ENCODE measurements at regions not wholly inside any gene's neighbourhood (a gene's known extent, or its start where the extent isn't known, plus 50 kb on each side); places are given as distances from the start of the nearest gene placed in this dataset.
"Not testable (repeated sequence)": the region's sequence is repeated elsewhere in the genome, so short reads cannot be mapped to it uniquely, and the experiment has no call there.

DNA sequence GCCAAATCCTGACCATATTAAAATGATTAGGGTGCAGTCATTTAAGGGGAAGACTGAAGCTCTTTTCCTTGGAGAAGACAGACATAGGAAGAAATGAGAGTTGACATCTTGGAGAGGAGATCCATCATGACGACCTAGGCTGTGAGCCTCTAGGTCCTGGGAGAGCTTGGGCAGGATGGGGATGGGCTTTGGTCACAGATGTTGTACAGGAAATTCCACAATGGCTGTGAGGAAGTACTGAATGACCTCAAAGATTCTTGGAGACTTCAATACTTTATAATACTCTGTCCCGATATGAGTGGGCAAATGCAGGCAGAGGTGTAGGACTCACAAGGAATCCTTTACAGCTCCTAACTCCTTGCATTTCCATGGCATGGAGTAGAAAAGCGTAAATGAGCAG lies 204.9 kb upstream of the FRMD6 start:
- no peak for DNase-seq

DNA sequence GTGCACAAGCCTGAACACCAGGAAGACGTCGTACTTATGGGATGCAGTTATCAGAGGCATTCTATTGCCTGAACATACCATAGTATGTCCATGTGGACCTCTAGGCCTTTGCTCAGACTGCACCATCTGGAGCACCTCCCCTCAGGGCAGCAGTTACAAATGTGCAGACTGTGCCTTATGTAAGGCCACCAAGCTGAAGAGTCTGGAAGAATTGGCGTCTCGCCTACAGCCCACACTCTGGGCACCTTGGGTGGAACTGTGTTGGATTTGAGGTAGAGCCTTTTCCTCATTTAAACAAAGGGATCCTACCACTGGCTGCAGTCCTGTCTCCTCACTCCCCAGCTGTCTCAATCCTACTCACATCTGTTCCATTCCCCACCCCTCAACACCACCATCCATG lies 204.3 kb upstream of the FRMD6 start:
- DNase-seq: no peak

DNA sequence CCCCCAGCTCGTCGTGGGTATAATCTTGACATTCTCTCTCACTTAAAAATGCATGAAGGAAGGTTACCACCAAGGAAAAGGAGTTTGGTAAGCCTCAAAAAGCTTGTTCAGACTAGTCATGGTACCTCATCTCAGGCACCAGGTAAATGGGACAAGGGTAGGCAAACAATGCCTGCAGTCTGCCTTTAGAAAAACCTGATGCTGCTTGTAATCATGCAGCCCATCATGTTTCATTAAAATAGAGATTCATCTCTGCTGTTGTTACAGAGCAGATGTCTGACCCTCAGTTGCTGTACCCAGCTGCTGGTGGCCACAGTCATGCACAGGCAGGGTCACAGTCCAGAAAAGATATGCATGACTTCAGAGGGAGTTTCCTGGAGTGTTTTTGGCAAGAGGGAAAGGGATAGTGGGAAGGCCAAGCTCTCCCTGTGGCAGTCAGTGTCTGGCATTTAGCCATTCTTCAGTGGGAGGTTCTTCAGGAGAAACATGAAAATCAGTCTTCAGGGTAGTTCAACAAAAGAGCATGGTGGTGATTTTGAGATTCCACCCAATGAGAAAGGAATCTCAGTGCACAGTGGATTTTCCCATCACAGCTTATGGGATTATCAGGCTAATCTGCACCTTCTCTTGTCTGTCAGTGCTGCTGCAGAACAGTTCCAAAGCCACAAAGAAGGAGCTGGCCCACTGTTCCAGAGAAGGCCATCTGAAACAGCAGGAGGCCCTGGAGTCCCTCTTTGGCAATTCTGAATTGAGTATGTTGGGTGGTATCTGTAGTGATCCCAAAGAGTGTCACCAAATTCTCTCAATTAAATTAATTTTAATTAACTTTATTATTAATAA lies 202.7 kb upstream of the FRMD6 start:
- no peak for DNase-seq

DNA sequence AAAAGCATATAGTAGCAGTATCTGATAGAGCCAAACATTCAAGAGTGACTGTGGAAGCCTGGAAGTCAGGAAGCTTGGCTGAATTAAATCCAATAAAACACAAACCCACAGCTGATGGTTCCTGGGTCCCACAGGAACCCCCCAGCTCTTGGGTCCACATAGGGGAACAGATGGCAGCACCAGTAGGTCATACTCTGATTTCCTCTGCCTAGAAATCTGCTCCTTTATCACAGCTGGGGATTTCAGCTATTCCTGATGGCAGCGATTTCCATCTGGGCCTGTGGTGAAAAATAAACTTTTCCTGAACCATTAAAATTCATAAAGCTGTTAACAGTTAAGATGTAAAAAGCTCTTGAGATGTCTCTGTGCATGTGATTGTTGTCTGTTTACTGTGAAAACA lies 202.0 kb upstream of the FRMD6 start:
- no peak for DNase-seq

DNA sequence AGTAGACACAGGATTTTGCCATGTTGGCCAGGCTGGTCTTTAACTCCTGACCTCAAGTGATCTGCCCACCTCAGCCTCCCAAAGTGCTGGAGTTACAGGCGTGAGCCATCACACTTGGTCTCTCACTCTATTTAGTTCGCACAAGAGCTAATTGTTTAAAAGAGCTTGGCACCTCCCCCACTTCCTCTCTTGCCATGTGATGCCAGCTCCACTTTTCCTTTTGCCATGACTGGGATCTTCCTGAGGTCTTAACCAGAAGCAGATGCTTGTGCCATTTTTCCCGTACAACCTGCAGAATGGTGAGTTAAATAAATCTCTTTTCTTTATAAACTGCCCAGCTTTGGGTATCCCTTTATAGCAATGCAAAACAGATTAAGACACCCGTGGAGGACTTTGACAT lies 200.1 kb upstream of the FRMD6 start:
- DNase-seq: no peak

DNA sequence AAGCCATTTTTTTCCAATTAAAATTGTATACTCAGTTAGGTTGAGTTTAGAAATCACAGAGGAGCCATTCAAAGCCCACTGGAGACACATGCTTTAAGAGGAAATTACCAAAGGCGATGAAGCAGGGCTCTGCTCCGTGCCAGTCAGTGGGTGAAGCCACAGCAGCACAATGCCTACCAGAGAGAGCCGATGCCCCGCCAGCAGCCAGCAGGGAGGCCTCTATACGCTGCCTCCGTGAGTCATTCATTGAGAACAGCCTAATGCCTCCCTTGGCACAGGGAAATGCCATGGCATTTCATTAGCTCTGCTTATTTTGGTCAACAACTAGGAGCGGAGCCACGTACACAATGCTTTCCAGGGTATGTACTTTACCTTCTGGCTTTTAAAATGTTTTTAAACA lies 197.8 kb upstream of the FRMD6 start:
- no peak for DNase-seq

DNA sequence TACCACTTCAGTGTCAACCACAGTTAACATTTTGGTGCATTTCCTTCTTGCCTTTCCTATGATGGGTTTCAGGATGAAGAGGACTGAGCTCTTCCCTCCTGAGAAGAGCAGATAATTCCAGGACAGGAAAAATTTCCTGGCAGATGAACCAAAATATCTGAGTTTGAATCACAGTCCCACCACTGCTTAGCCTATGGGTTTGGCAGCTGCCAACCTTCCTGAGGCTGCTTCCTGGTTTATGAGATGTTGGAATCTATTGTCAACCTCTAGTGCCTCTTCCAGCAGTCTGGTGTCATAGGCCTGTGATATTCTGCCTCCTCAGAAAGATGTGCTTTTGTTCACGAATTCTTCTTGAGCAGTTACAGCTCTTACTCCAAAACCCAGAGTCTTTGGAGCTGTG lies 197.4 kb upstream of the FRMD6 start:
- no peak for DNase-seq

DNA sequence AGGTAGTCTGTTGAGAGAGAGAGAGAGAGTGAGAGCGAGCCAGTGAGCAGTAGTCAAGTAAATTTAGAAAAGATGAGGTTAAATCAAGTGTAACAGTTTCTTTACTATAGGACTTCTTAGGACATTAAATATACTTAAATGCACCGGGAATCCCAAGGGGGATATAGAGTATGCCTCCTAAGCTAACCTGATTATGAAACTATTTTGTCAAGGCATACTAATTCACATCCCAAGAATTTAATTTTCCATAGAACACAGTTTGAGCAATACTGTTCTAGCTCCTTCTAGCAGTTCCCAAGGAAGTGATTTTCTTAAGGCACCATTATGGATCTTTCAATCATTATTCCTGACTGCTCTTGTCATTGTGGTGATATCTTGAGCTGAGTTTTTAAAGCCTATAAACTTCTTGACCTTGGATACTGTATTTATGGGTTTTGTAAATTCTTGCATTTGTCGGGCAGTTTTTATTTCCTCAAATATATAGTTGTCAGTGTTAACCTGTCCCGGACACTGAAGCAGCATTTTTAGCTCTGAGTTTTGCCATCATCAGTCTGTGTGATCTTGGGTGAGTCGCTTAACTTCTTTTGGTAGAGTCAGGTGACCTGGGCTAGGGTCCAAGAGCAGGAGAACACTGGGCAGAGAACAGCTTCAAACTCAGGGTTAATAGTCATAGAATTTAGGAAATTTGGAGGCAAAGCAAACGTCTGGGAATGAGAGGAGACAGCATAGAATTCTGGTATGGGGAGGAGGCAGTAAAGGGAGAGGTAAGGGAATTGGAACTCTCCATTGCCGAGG lies 196.5 kb upstream of the FRMD6 start:
- no peak for DNase-seq

DNA sequence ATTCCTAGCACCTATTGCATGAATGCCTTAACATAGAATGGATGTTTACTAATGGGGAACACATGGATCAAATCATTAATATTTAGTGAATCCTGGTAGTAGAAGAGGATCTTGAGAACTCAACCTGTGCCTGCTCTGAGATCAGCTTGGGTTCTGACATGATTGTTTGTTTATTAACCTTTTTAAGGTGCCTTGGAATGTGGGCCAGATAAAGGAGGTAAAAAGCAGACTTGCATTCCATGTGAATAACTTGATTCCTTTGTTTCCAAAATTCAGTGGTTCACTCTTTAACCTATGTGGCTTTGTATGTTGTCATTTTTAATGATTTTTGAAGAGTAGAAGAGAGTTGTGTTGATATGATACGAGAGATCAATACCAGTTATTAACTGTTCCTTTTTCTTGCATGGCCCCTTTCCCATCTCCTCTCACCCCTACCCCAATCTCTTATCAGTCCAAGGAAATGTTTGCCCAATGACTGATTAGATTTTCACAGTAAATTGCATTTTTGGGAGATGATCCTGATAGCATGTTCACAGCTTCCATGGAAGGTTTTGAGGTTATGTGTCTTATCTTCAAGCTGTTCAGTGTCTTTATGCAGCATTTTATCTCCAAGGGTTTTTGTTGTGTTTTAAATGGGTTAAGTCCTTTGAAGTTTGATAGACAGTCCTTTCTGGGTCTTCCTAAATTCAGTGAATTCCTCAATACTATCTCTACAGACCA lies 193.7 kb upstream of the FRMD6 start:
- no peak for DNase-seq

DNA sequence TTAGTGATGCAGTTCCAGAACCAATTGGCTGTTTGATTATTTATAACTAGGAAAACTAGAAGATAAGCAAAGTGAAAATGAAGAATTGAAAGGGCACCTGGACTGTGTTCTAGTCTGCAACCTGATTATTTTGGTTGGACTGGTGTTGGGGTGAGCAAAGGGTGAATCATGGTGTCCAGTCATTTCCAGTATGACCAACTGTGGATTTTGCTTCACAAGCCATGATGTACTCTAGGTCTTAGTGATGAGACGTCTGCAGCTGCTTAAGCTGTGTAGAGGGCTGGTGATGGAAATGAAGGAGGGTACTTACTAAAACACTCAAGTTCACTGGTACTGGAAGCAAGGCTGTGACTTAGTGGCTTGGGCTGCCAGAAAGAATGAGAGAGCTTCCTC lies 193.2 kb upstream of the FRMD6 start:
- DNase-seq: no peak

DNA sequence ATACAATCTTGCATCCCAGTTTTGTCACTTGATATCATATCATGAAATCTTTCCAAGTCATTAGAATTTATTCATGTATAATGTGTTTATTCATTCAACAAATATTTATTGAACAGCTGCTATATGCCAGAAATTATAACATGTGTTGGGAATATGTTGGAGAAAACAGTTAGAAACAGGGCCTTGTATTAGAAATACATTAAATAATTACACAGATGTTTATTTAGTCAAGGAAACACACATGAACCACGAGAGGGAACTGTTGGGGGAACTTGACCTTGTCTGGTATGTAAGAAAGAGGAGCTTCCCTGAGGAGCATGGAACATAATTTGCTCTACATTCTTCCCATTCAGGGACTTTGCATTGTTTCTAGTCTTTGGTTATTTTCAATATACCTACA lies 191.7 kb upstream of the FRMD6 start:
- no peak for DNase-seq

DNA sequence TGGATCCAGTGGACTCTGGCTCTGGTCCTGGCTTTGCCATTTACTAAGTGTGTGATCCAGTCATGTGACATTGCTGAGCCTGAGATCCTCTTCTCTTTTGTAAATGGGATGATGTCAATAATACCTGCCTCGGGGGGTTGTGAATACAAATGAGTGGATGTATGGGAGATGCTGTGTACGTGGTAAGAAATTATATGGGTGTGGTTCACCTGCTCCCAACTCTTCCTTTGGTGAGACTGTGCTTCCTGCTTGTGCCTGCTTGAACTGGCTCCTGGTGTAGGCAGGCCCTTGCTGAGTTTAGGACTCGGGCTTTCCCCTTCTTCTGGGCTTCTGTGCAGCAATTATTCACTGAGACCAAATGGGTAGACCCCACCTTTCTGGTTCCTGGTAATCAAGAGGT lies 189.5 kb upstream of the FRMD6 start:
- DNase-seq: no peak

DNA sequence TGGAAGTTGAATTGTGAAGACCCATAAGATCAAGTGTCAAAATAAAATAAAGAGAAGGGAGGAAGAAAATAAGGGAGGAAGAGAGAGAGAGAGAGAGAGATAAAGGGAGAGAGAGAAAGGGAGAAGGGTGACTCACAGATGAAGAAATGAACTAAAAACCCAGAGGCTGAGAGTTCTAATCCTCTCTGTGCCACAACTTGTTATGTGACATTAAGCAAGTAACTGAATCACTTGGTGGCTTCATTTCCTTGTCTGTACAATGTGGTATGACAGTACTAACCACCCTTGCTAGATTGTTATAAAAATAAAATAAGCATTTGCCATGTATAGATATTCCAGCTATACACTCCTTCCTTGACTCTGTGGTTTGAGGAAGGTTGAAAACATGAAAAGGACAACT lies 189.0 kb upstream of the FRMD6 start:
- no peak for DNase-seq

DNA sequence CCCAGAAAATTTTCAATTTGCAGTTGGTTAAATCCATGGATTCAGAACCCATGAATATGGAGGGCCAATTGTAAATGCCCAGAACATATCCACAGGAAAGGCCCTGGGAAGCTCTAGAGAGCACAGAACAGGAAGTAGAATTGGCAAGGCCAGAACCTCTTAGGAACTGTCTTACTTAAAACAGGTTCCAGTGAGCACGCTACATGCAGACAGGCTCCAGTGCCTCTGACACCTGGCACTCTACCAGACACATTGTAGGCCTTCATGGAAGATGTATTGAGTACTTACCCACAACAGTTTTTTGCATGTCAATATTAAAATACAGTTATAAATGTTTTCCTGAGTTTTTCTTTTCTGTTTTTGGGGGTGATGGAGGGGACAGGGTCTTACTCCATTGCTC lies 188.2 kb upstream of the FRMD6 start:
- no peak for DNase-seq

DNA sequence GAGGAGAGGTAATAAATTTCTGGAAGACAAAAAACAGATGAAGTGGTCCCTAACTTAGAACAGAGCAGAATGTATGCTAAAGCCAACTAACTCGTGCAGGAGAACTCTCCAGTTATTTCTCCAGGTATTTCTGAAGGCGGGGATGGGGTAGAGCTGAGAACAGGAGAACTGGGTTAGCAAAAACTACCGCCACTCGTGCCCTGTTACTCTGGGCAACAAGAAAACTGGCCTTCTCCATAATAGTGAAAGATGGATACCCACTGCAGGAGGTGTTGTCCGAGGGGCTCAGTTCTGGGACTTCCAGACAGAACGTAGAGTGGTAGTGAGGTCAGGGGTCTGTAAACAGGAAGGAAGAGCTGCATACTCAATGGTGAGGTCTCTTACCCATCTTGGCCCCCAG lies 187.3 kb upstream of the FRMD6 start:
- DNase-seq: no peak

DNA sequence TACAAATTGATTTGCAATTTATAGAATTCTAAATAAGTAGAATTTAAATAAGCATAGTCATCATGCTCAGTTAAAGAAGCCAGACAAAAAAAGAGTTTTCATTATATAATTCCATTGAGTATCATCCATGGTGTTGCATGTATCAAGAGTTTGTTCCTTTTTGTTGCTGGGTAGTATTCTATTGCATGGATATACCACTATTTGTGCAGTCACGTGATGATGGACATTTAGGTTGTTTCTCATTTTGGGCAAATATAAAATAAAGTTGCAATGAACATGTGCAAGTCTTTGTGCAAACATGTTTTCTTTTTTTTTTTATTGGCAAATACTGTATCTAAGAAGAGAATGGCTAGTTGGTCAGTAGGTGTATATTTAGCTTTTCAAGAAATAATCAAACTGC lies 186.2 kb upstream of the FRMD6 start:
- DNase-seq: no peak

DNA sequence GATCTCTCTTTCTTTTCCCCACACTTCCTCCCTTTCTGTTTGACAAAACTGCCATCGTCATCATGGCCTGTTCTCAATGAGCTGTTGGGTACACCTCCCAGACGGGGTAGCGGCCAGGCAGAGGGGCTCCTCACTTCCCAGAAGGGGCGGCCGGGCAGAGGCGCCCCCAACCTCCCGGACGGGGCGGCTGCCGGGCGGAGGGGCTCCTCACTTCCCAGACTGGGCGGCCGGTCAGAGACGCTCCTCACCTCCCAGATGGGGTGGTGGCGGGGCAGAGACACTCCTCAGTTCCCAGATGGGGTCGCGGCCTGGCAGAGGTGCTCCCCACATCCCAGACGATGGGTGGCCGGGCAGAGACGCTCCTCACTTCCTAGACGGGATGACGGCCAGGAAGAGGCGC lies 184.3 kb upstream of the FRMD6 start:
- DNase-seq: not testable (repeated sequence)

DNA sequence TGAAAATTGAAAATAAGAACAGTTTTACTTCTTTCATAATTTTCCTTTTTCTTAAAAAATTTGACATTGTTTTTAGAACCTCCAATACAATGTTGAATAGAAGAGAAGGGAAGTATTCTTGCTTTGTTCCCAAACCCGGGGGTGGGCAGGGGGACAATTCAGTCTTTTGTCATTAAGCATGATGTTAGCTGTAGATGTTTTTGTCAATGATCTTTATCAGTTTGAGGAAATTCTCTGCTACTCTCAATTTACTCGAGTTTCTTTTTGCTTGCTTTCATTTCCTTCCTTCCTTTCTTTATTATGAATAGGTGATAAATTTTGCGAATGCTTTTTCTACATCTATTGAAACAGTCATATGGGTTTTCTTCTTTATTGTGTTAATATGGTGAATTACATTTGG lies 183.2 kb upstream of the FRMD6 start:
- DNase-seq: no peak

DNA sequence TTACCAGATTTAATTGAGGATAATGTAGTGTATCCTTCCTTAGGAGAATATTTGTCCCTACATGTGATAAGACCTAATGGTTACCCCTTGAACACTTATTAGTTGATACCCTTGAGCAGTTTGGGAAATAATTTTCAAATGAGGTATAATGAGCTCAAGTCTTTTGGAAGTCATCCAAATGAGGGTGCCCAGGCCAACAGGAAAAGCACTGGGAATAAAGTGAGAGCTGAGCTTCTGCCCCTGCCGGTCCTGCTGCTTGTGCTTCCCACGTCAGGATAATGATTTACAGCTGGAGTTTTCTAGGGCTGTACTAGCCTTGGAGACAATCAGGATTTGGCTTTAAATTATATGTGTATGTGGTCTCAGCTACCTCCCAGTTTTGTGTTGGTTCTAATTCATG lies 178.8 kb upstream of the FRMD6 start:
- no peak for DNase-seq

DNA sequence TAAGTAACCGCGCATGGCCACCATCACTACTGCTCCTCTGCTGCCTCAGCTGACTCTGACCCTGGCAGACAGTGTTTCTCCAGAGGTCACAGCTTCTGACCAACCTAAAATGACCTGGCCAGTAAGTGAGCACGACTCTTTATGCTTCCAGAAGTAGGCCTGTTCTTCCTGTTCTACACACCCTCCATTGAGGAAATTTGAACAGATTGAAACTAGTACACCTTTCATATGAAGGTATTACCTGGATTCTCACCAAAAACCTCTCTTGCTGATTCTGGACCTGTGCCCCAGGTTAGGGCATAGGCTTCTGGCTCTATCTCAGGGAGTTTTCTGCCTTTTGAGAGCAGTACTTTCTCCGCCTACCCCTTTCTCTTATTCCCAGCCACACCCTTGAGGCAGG lies 178.4 kb upstream of the FRMD6 start:
- no peak for DNase-seq

DNA sequence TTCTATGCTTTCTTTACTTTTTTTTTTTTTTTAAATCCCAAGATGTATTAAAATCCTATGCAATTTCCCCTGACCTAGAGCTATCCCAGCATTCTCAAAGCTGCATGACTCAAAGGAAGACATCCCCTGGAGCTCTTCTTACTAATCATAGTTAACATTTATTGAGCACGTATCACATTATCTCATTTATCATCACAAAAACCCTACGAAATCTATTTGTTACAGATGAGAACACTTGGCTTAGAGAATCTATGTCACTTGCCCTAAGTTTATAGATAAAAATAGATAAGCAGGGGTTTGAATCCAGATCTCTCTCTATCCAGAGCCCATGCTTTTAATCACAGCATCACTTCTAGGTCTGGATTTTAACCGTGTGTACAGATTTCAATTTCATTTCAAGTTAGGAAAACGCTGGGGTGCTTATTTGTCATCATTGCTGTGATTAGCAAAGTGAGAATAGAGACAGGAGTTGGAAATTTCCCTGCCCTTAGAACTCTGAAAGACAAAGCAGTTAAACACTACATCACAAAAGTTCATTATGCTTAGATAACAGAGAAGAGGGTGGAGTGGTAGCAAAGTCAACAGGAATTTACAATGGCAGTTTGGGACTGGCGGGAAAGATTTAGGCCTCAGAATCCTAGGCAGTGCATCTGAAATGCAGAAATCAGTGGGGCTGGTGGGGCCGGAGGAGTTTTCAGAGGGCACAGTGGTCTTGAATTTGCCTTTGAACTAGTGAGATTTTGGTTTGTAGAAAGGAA lies 177.7 kb upstream of the FRMD6 start:
- DNase-seq: no peak

DNA sequence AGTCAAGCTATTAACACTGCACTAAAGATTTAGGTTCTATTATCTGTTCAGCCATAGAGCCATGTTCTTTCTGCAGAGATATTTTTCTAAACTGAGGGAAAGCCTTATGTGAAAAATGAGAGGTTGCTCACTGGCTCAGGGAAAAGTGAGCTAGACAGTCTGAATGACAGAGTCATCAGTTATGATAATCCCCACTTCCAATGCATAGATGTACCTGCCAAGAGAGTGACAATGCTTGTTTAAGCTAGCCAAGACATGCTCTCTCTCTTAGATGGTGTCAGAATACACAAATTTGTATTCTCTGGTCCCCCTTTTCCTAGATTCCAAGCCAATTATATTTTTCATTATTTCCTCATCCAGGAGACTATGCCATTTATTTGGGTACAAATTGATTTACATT lies 176.9 kb upstream of the FRMD6 start:
- no peak for DNase-seq

DNA sequence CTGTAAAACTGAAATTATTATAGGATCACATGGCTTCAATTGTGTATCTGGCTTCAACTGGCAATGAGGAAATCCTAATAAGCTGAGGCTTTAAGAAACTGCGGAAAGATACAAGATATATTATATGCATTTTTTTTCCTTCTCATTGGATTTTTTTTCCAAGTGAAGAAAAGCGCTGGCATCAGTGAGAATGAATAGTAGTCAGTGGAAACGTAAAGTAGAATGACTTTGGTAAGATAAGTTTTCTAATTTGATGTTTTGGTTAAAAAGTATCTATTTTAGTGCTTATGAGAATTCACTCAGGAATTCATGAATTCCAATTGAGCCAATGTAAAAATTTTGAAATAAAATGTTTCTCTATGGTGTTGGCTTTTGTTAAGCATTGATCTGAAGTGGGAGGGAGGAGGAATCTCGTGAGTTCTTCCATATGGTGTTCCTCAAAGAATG lies 173.5 kb upstream of the FRMD6 start:
- no peak for DNase-seq
